ENCODE measurements at regions not wholly inside any gene's neighbourhood (a gene's known extent, or its start where the extent isn't known, plus 50 kb on each side); places are given as distances from the start of the nearest gene placed in this dataset.
"Not testable (repeated sequence)": the region's sequence is repeated elsewhere in the genome, so short reads cannot be mapped to it uniquely, and the experiment has no call there.

DNA sequence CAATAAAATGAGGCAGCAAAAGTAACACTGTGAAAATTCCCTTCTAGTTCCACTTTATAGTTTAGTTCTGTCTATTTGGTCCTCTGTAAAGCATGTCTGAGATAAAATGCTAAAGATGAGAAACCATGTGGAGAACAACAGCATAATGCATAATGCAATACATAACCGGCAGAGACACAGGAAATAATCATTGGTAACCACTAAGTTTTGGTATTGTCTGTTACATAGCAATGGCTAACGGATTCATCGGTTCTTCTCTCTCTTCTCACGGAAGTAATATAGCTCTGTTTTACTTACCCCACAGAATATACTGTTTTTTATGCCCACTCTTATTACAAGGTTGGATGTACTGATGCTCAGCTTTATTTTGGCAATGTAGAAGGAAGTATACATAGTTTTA is 158.9 kb downstream of the FAM174A start:
- DNase-seq (ENCODE audit: low read depth): no peak
- no peak overlapping the region for H3K4me3 ChIP-seq (replicated peaks; ENCODE audit: low read depth, low read length)
- TF ChIP-seq, protein P1, sequence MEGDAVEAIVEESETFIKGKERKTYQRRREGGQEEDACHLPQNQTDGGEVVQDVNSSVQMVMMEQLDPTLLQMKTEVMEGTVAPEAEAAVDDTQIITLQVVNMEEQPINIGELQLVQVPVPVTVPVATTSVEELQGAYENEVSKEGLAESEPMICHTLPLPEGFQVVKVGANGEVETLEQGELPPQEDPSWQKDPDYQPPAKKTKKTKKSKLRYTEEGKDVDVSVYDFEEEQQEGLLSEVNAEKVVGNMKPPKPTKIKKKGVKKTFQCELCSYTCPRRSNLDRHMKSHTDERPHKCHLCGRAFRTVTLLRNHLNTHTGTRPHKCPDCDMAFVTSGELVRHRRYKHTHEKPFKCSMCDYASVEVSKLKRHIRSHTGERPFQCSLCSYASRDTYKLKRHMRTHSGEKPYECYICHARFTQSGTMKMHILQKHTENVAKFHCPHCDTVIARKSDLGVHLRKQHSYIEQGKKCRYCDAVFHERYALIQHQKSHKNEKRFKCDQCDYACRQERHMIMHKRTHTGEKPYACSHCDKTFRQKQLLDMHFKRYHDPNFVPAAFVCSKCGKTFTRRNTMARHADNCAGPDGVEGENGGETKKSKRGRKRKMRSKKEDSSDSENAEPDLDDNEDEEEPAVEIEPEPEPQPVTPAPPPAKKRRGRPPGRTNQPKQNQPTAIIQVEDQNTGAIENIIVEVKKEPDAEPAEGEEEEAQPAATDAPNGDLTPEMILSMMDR (IDR thresholded peaks at IDR 0.05; ENCODE audit: low read length, missing control alignments): no peak

DNA sequence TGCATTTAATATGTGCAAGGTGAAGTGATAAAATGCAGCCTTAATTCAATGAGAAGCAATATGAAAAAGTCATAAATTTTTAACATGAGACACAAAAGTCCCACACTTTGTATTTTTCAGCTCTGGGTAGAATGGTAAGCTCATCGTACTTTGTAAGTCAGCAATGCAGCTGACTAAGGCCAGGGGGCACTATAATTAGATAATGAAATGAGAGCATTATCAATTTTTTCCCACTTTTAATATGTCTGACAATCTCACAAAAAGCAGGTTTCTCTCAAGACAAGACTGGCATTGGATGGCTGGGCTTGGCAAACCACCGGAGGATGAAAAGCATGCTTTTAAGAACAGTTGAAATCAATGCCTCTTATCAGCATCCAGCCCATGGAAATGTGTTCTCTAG is 162.8 kb downstream of the FAM174A start:
- DNase-seq (ENCODE audit: low read depth): no peak
- TF ChIP-seq, protein P1 (IDR thresholded peaks at IDR 0.05; ENCODE audit: low read length, missing control alignments): peak; percentile 36
- no peak overlapping the region for H3K4me3 ChIP-seq (replicated peaks; ENCODE audit: low read depth, low read length)

DNA sequence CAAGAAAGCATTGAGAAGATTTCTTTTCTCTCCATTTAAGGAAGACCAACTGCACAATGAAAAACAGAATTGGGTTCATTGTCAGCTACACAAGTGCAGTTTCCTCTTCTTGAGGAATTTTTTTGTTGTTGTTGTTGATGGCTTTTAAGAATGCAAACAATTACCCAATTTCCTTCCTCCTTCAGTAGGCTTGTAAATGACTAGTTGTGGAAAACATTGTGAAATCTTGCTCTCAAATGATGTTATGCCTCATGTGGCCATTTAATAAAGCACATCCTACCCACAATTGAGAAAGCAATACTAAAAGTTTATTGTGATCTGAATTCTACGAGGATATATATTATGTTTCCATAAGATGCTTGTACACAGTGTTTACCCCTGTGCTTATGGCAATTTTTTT is 171.6 kb downstream of the FAM174A start:
- no peak overlapping the region for H3K4me3 ChIP-seq (replicated peaks; ENCODE audit: low read depth, low read length)
- TF ChIP-seq, protein P1 (IDR thresholded peaks at IDR 0.05; ENCODE audit: low read length, missing control alignments): peak; percentile 54
- DNase-seq (ENCODE audit: low read depth): peak; percentile 83

DNA sequence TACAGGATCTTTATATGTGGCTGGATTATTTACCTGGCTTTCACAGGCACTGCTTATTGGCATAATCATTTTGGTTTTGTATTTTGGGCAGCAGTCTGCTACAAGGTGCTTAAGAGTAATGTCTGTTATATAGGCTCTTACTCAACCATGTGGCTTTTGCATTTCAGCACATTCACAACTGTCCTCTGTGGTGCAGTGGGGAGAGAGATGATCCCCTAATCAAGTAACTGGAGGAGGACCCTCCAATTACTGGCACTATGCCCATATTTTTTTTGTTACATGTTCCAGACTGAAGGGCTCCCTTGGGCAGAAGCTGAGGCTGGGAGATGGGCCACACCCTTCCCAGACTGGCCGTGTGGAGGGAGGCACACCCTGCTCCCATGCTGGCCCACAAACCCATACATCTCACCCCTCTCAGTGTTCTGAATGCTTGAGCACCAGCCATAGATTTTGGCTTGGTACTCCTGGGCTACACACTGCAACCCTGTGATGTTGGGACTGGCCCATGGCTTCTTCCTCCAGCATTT is 173.5 kb downstream of the FAM174A start:
- no peak for DNase-seq (ENCODE audit: low read depth)
- no peak overlapping the region for H3K4me3 ChIP-seq (replicated peaks; ENCODE audit: low read depth, low read length)
- TF ChIP-seq, protein P1 (IDR thresholded peaks at IDR 0.05; ENCODE audit: low read length, missing control alignments): no peak

DNA sequence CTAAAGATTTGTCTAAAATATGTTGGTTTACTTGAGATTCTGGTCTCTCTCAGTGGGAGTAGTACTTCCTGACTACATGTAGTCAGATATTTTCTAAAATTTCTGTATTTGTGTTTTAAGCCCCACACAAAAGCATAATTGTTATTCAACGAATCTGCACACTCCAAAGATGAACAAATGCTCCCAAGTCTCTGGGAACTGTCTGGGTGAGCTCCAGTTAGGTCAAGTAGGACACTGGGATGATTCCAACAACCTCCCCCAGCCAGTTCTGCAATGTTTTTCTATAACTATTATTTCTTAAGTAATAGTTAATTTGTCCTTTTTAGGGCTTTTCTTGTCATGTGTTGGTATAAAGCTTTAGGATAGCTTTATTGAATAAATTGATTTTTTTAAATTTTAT is 174.6 kb downstream of the FAM174A start:
- no peak overlapping the region for H3K4me3 ChIP-seq (replicated peaks; ENCODE audit: low read depth, low read length)
- DNase-seq (ENCODE audit: low read depth): peak; percentile 62

GRCh38 chr5:100714780-100715179 is 179.6 kb downstream of the FAM174A start:
- not testable (repeated sequence) for H3K4me3 ChIP-seq (replicated peaks; ENCODE audit: low read depth, low read length); DNase-seq (ENCODE audit: low read depth)

More for the DNA sequence above, 174.6 kb downstream of the FAM174A start:
- TF ChIP-seq, protein P1 (IDR thresholded peaks at IDR 0.05; ENCODE audit: low read length, missing control alignments): no peak

- TF ChIP-seq, protein P1 (IDR thresholded peaks at IDR 0.05; ENCODE audit: low read length, missing control alignments): no peak
- DNase-seq (ENCODE audit: low read depth): no peak
- H3K4me3 ChIP-seq (replicated peaks; ENCODE audit: low read depth, low read length): no peak overlapping the region
Measured at GRCh38 chr5:100722657-100723056, 180.4 kb downstream of the ST8SIA4 start.

All from fibroblast of pulmonary artery (primary cell).